NCI-H1092 (cell line): ENCODE measurements at regions not wholly inside any gene's neighbourhood (a gene's known extent, or its start where the extent isn't known, plus 50 kb on each side); places are given as distances from the start of the nearest gene placed in this dataset.

Experiments
- DNase-seq: peaks from one replicate; lab custom pipeline; 2025; lab: John Stamatoyannopoulos, UW

- DNase-seq = no peak
These were observed 302.3 kb upstream of the CITED2 start for GRCh38 chr6:139676718-139677117.

GRCh38 chr6:139666284-139666683 lies 291.8 kb upstream of the CITED2 start:
- no peak for DNase-seq

GRCh38 chr6:139663996-139664395 lies 289.5 kb upstream of the CITED2 start:
- no peak for DNase-seq

- DNase-seq = no peak
These were observed 285.3 kb upstream of the CITED2 start for GRCh38 chr6:139659711-139660110.

GRCh38 chr6:139659196-139659595 lies 284.7 kb upstream of the CITED2 start:
- no peak for DNase-seq

GRCh38 chr6:139657119-139657518 lies 282.7 kb upstream of the CITED2 start:
- DNase-seq = no peak

GRCh38 chr6:139655783-139656705 lies 281.6 kb upstream of the CITED2 start:
- no peak for DNase-seq

GRCh38 chr6:139654888-139655782 lies 280.7 kb upstream of the CITED2 start:
- no peak for DNase-seq

- DNase-seq = no peak
These were observed 279.9 kb upstream of the CITED2 start for GRCh38 chr6:139654309-139654708.

- DNase-seq = no peak
These were observed 278.7 kb upstream of the CITED2 start for GRCh38 chr6:139653111-139653510.

GRCh38 chr6:139650941-139651340 lies 276.5 kb upstream of the CITED2 start:
- DNase-seq = no peak

- no peak for DNase-seq
These were observed 275.3 kb upstream of the CITED2 start for GRCh38 chr6:139649732-139650131.

- DNase-seq = no peak
These were observed 274.7 kb upstream of the CITED2 start for GRCh38 chr6:139649128-139649527.

GRCh38 chr6:139648430-139649000 lies 274.1 kb upstream of the CITED2 start:
- DNase-seq = no peak

GRCh38 chr6:139647841-139648240 lies 273.4 kb upstream of the CITED2 start:
- DNase-seq = no peak

GRCh38 chr6:139647016-139647415 lies 272.6 kb upstream of the CITED2 start:
- no peak for DNase-seq

GRCh38 chr6:139644821-139645220 lies 270.4 kb upstream of the CITED2 start:
- no peak for DNase-seq

- no peak for DNase-seq
These were observed 269.5 kb upstream of the CITED2 start for GRCh38 chr6:139643986-139644385.

GRCh38 chr6:139642346-139642745 lies 267.9 kb upstream of the CITED2 start:
- no peak for DNase-seq

- no peak for DNase-seq
These were observed 266.9 kb upstream of the CITED2 start for GRCh38 chr6:139641376-139641775.

GRCh38 chr6:139640921-139641320 lies 266.5 kb upstream of the CITED2 start:
- no peak for DNase-seq

- DNase-seq = no peak
These were observed 266.0 kb upstream of the CITED2 start for GRCh38 chr6:139640448-139640847.

- DNase-seq = no peak
These were observed 265.1 kb upstream of the CITED2 start for GRCh38 chr6:139639507-139639906.
